ENCODE measurements at regions not wholly inside any gene's neighbourhood (a gene's known extent, or its start where the extent isn't known, plus 50 kb on each side); places are given as distances from the start of the nearest gene placed in this dataset.

DNA sequence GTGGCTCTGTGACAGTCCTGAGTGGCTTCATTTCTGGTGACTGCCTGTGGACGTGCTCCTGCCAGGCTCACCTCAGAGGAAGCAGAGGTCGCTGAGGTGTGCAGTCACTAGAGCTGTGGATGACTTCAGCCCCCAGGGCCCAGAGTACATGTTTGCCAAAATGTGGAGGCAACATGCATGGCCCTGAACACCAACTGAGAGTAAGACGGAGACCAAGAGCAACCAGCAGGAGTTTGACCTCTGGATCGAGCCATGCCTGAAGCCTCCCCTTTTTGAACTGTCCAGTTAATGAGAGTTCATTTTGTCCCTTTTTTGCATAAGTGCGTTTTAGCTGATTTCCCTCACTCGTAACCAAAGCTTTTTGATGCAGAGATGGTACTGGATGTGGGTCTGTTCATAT is 184.9 kb downstream of the RTP5 start:
- TF ChIP-seq, protein P1, sequence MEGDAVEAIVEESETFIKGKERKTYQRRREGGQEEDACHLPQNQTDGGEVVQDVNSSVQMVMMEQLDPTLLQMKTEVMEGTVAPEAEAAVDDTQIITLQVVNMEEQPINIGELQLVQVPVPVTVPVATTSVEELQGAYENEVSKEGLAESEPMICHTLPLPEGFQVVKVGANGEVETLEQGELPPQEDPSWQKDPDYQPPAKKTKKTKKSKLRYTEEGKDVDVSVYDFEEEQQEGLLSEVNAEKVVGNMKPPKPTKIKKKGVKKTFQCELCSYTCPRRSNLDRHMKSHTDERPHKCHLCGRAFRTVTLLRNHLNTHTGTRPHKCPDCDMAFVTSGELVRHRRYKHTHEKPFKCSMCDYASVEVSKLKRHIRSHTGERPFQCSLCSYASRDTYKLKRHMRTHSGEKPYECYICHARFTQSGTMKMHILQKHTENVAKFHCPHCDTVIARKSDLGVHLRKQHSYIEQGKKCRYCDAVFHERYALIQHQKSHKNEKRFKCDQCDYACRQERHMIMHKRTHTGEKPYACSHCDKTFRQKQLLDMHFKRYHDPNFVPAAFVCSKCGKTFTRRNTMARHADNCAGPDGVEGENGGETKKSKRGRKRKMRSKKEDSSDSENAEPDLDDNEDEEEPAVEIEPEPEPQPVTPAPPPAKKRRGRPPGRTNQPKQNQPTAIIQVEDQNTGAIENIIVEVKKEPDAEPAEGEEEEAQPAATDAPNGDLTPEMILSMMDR (IDR thresholded peaks at IDR 0.05) = no peak
- no peak for TF ChIP-seq EP300 (IDR thresholded peaks at IDR 0.05)
